Testis (tissue), 2 donors: ENCODE measurements at regions not wholly inside any gene's neighbourhood (a gene's known extent, or its start where the extent isn't known, plus 50 kb on each side); places are given as distances from the start of the nearest gene placed in this dataset.

Experiments used
- POLR2A ChIP-seq: fragments of 450-650 bp; IDR thresholded peaks from one replicate; pipeline ENCODE4 v1.6.1; 2017; ENCODE audit warnings: antibody characterized with exemption, mild to moderate bottlenecking, moderate library complexity
- TF ChIP-seq, protein P1 (sequence below), 3 experiments: fragments of 450-650 bp in 2 of 3; fragments of 200-600 bp in 1 of 3; sonication (generic) in 1 of 3; IDR thresholded peaks; one replicate each; pipeline ENCODE4 v1.5.1; 2016 to 2019; ENCODE audit warnings: antibody characterized with exemption in 3 of 3, mild to moderate bottlenecking in 2 of 3, moderate library complexity in 1 of 3

GRCh38 chr9:118463419-118463818 lies 759.2 kb downstream of the TLR4 start:
- TF ChIP-seq, protein P1, sequence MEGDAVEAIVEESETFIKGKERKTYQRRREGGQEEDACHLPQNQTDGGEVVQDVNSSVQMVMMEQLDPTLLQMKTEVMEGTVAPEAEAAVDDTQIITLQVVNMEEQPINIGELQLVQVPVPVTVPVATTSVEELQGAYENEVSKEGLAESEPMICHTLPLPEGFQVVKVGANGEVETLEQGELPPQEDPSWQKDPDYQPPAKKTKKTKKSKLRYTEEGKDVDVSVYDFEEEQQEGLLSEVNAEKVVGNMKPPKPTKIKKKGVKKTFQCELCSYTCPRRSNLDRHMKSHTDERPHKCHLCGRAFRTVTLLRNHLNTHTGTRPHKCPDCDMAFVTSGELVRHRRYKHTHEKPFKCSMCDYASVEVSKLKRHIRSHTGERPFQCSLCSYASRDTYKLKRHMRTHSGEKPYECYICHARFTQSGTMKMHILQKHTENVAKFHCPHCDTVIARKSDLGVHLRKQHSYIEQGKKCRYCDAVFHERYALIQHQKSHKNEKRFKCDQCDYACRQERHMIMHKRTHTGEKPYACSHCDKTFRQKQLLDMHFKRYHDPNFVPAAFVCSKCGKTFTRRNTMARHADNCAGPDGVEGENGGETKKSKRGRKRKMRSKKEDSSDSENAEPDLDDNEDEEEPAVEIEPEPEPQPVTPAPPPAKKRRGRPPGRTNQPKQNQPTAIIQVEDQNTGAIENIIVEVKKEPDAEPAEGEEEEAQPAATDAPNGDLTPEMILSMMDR (IDR thresholded peaks at IDR 0.05): no peak
- TF ChIP-seq POLR2A: no peak
